ENCODE measurements at regions not wholly inside any gene's neighbourhood (a gene's known extent, or its start where the extent isn't known, plus 50 kb on each side); places are given as distances from the start of the nearest gene placed in this dataset.

DNA sequence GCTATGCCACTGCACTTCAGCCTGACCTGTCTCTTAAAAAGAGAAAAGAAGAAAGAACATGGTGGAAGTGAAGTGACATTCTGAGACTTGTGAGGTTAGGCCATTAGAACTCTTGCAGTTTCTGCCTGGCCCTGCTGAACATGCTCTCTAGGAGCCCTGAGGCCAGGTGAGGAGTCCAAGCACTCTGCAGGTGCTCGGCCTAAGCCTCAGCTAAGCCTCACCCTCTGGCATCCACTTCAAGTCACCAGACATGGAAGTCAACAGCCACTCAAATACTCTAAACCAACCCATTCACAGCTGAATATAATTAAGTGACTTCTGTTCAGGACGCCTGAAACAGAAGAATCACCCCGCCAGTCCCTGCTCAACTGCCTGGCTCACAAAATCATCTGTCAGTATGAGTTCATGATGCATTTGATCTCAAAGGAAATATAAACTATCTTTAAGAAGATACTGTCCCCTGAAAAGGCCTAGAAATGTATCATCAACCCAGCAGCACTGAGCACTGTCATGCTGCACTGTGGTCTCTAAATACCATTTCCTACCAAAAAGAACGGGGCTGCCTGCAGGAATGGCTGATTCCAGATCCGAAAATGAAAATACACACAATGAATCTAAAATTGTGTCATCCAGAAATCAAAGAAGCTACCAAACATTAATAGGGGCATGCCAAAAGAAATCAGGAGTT lies 118.8 kb downstream of the PSMG1 start:
- DNase-seq (ENCODE audit: extremely low read depth in 1 of 11, low read depth in 9 of 11, low spot score in 4 of 11): no peak

GRCh38 chr21:39063517-39063916 lies 119.7 kb downstream of the PSMG1 start:
- DNase-seq (ENCODE audit: extremely low read depth in 1 of 11, low read depth in 9 of 11, low spot score in 4 of 11): no peak

DNA sequence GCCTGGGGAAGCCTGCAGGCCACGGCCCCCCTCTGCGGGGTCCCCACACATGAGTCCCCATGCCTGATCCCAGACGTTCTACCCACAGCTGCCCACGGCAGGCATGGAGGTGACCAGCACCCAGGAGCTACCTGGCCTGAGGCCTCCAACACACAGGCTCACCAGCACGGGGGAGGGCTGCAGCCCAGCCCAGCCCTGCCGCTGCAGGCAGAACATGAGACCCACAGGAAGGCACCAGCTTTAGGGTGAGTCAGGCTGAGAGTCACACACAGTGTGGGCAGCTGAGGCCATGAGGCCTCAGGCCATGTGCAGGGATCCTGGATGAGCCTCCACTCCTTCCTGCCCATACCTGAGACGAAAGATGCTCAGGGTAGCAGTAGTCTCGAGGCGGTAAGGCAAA lies 121.1 kb downstream of the PSMG1 start:
- no peak for DNase-seq (ENCODE audit: extremely low read depth in 1 of 11, low read depth in 9 of 11, low spot score in 4 of 11)

DNA sequence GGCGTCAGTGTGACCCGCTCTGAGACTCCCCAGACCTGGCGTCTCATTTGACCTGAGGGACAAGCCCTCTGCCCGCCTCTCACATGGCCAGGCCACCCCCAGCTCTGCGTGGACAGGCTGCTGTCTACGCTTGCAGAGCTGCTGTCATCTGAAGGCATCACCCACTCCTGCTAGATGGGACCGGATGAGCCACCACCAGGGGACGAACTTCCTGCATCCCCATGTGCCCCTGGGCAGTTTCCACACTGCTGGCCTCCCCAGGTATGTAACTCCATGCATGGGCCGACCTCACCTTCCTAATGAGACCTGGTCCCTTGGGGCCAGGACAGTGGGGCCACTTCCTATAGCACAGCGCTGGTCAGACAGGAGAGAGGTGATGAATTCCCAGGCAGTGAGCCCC lies 121.5 kb downstream of the PSMG1 start:
- DNase-seq (ENCODE audit: extremely low read depth in 1 of 11, low read depth in 9 of 11, low spot score in 4 of 11): no peak

DNA sequence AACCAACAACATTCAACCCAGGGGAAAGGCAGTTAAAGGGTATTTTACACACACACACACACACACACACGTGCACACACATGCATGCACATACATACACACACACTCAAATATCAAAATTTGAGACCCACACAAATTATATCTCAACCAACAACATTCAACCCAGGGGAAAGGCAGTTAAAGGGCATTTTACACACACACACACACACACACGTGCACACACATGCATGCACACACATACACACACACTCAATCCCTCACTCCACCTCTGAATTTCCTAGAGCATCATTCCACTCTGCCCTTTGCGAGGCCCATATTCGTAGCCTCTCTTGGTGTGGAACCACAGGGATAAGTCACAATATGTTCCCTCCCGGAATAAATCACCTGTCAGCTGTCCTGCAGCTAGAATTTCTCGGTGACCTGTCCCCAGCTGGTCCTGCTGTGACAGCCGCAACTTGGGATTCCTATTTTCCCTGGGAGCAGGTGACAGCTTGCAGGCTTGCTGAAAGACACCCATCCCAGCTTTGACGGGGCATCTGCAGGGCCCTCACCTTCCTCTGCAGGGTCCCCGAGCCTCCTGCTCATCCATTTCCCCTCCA lies 122.7 kb downstream of the PSMG1 start:
- DNase-seq (ENCODE audit: extremely low read depth in 1 of 11, low read depth in 9 of 11, low spot score in 4 of 11): no peak

DNA sequence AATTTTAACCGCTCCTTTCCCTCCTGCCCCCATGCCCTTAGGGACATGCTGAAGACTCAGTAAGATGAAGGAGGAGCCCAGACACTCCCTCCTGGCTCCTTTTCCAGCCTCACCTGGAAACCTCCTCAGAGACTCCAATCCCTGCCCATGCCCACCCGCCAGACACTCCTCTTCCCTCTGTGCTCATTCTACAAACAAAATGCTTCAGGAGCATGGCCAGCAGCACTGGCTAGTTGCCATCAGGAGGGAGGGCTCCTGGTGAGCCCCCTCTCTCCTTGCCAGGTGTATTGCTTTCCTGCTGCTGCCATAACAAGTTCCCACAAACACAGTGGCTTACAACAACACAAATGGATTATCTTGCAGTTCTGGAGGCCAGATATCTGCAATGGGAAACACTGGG lies 126.1 kb downstream of the PSMG1 start:
- no peak for DNase-seq (ENCODE audit: extremely low read depth in 1 of 11, low read depth in 9 of 11, low spot score in 4 of 11)

DNA sequence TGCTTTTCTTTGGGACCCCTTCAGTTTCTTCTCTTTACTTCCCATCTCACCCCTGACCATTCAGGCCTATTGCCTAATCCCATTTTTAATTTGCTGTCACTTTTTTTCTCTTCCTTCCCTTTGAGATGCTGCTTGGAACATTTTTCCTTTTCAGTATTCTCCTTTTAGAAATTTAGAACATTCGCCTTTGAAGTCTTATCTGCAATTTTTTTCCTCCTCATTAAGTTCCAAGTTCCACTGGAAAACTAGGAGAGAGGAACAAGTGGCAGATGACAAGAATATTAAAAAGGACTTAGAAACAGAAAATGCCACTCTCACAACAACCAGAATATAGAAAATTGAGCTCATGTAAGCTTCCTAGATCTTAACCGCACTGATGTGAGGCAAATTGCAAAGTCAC lies 126.6 kb downstream of the PSMG1 start:
- DNase-seq (ENCODE audit: extremely low read depth in 1 of 11, low read depth in 9 of 11, low spot score in 4 of 11): no peak

GRCh38 chr21:39055167-39055767 lies 128.0 kb downstream of the PSMG1 start:
- no peak for DNase-seq (ENCODE audit: extremely low read depth in 1 of 11, low read depth in 9 of 11, low spot score in 4 of 11)

DNA sequence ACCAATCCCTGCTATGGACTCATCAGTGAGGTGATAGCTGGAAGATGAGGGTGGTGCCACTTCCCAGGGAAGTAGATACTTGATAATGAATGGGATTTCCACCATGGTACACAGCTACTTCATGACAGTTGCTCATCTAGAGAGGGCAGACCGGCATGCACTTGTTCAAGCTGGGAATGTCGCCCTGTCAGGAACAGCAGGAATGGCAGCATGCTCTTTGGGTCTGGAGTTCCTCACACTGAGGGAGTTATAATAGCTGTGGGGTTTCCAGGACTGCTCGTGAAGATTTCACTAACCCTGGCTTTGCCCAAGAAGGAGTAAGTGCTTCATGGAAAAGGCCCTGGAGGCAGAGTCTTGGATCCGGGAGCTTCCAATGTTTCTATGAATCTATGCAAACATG lies 129.2 kb downstream of the PSMG1 start:
- DNase-seq (ENCODE audit: extremely low read depth in 1 of 11, low read depth in 9 of 11, low spot score in 4 of 11): no peak

GRCh38 chr21:39053126-39053525 lies 130.1 kb downstream of the PSMG1 start:
- no peak for DNase-seq (ENCODE audit: extremely low read depth in 1 of 11, low read depth in 9 of 11, low spot score in 4 of 11)

DNA sequence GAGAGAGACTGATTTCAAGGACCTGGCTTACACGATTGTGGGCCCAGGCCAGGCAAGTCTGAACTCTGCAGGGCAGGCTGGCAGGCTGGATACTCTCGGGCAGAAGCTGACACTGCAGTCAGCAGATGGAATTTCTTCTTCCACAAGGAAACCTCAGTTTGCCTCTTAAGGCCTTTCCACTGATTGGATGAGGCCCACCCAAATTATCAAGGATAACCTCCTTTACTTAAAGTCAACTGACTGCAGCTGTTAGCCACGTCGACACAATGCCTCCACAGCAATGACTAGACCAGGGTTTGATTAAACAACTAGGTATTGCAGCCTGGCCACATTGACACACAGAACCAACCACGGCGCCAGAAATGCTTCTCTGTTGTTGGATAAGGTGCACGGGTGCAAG lies 130.5 kb downstream of the PSMG1 start:
- DNase-seq (ENCODE audit: extremely low read depth in 1 of 11, low read depth in 9 of 11, low spot score in 4 of 11): no peak

DNA sequence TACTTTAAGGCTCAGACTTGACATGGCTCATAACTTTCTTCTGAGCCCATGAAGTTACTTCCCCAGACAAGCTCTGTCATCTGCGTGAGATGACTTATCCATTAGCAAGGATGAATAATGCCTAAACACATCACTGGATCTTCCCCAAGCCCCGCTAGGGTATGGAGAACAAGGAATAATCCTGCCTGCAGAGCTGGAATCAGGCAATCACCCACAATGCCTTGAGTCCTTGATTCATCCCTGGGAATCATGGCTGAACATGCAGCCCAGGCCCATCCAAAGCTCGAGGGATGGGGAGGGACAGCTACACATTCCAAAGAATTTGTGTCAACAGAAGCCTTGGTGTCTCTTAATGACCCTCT lies 131.7 kb downstream of the PSMG1 start:
- no peak for DNase-seq (ENCODE audit: extremely low read depth in 1 of 11, low read depth in 9 of 11, low spot score in 4 of 11)

DNA sequence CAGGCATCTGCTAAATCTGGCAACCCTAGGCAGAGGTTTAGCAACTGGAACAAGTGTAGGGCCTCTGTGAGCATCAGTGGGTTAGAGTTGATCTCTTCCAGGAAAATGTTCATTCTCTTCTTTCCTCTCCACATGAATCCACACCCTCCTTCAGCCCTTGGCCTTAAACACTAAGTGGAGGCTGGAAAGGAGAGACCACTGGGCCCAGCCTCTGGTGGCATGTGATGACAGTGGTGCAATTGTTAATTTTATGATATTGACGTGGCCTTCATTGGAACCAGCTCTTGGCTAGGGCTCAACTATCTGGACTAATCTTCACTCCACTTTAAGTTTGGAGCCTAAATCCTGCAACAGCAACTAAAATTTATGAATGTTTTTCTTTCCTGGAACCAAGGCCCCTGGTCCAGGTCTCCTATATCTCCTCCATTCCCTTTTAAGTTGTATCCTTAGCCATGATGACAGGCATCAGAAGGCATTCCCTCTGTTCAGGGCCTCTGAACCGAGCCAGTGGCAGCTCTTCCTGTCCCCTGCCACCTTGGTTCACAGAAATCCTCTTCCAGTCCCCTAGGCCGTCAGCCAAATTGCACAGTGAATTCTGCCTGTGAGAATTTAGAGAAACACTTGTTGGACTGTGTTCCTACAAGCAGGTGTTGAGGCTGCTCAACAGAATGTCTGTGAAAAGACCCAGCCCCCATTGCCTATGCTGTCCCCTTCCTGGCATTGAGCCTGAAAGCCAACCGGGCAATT lies 132.2 kb downstream of the PSMG1 start:
- DNase-seq (ENCODE audit: extremely low read depth in 1 of 11, low read depth in 9 of 11, low spot score in 4 of 11): no peak

DNA sequence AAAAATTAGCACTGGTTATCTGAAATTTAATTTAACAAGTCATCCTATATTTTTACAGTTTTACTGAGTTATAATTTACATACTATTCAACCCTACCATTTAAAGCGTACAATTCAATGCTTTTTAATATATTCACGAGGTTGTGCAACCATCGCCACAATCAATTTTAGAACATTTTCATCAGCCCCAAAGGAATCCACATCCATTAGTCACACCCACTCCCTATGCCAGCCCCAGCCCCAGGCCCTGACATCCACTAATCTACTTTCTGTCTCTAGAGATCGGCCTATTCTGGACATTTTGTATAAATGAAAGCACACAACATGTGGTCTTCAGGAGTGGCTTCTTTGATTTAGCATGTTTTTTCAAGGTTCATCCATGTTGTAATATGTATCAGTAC lies 134.7 kb downstream of the PSMG1 start:
- DNase-seq (ENCODE audit: extremely low read depth in 1 of 11, low read depth in 9 of 11, low spot score in 4 of 11): no peak

DNA sequence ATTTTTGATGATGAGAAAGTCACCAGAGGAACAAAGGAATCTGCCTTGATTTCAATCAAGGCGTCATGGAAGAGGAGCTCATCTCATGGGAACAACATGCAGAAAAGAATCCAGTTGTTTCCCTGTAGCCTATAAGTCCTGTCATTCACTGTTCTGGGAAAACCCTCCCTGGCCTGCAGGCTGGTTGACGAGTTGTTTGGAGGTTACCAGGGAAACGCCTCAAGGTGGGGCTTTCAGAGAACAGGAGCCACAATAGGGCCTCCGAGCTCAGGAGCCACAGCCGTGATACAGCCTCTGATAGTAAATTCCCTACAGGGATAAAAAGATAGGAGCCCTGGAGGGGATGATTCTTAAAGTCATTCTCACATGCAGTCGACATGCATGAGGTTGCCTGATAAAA lies 135.2 kb downstream of the PSMG1 start:
- peak in 3 of 11 donors; percentile 27 to 59 (median 46) for DNase-seq (ENCODE audit: extremely low read depth in 1 of 11, low read depth in 9 of 11, low spot score in 4 of 11)

GRCh38 chr21:39047046-39047445 lies 136.2 kb downstream of the PSMG1 start:
- no peak for DNase-seq (ENCODE audit: extremely low read depth in 1 of 11, low read depth in 9 of 11, low spot score in 4 of 11)

DNA sequence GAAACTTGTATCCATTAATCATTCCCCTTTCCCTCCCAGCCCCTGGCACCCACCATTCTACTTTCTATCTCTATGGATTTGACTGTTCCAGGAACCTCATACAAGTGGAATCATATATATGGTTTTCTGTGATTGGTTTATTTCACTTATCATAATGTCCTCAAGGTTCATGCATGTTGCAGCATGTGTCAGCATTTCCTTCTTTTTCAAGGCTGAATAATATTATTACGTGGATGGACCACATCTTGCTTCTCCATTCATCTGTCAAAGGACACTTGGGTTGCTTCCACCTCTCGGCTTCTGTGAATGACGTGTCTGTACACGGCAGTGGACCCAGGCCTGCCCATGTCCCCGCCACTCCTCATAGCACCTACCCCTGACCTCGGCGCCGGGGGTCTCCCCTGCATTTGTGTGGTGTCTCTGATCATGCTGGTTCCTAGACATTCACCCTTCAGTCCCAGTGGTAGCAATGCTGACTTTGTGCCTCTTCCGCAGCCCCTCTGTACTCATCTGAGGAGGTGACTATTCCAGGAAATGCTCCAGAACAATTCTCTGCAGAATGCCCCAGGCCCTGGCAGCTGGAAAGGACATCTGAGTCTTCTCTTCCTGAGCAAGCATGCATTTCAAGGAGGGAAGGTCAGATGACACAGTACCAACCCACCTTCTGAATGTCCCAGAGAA lies 136.9 kb downstream of the PSMG1 start:
- DNase-seq (ENCODE audit: extremely low read depth in 1 of 11, low read depth in 9 of 11, low spot score in 4 of 11): no peak

DNA sequence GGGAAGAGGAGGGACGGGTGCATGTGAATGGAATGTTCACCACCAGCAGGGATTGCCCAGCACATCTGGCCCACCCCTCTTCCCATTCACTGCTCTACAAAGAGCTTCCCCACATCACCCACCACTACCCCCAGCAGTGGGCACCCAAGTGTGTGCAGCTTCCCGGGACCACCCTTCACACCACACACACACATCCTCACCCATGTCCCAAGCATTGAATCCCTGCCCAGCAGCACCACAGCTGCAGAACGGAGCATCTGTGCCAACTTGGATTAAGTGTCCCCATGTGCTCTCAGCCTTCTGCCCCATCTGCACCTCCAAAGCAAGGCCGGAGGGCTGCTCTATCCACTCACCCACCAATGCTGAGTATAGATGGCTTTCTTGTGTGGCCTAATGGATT lies 141.4 kb downstream of the PSMG1 start:
- DNase-seq (ENCODE audit: extremely low read depth in 1 of 11, low read depth in 9 of 11, low spot score in 4 of 11): no peak

- DNase-seq (ENCODE audit: extremely low read depth in 1 of 11, low read depth in 9 of 11, low spot score in 4 of 11): no peak
These were observed 142.6 kb downstream of the PSMG1 start for GRCh38 chr21:39040494-39041110.
